ENCODE measurements at regions not wholly inside any gene's neighbourhood (a gene's known extent, or its start where the extent isn't known, plus 50 kb on each side); places are given as distances from the start of the nearest gene placed in this dataset.

GRCh38 chr6:153816366-153816765 is 222.7 kb upstream of the OPRM1 start:
- no peak for TF ChIP-seq CTCF (IDR thresholded peaks at IDR 0.05; ENCODE audit: insufficient read depth, low read depth, low read length)
- no peak for TF ChIP-seq EZH2 (IDR thresholded peaks at IDR 0.05; ENCODE audit: insufficient read depth, low read length)
